ENCODE measurements at regions not wholly inside any gene's neighbourhood (a gene's known extent, or its start where the extent isn't known, plus 50 kb on each side); places are given as distances from the start of the nearest gene placed in this dataset.
A peak's percentile ranks its signal among the peaks of the same experiment; 100 is the strongest.

DNA sequence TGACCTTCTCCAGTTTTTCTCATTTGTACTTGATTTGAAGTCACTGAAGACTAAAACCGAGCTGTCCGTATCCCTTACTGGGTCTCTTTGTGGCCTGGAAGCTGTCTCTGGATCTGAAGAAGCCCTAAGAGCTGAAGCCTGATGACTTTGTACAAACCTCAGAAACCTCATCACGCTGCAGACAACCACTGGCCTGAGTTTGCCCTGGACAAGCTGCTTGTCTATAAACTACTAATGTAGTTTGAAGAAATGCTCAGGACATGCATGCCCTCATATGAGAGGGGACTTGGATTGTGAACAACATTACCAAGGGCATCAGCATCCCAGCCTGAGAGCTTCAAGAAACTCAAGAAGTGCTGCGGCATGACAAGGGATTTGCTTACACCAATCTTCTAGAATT, 79.3 kb upstream of the CBLN2 start:
- intact Hi-C loops (cut with micrococcal nuclease; ENCODE audit: unreplicated experiment) = no loop called here
- no peak overlapping the region for H2AFZ ChIP-seq
- no peaks in the 10 kb centered on the region for H3K4me1 ChIP-seq (replicated peaks; ENCODE audit: insufficient read depth)
- H3F3A ChIP-seq (ENCODE audit: insufficient read depth, low read depth) = no peaks in the 10 kb centered on the region
- BruUV-seq (replicated peaks) = no TSS peak
- H4K20me1 ChIP-seq (ENCODE audit: insufficient read depth) = no peaks in the 10 kb centered on the region
- no peak overlapping the region for H3K4me2 ChIP-seq
- no peaks in the 10 kb centered on the region for H3K9me3 ChIP-seq (ENCODE audit: insufficient read depth, low read depth)
- H3K36me3 ChIP-seq (ENCODE audit: low read depth) = no peaks in the 10 kb centered on the region
- H3K27ac ChIP-seq = no peak overlapping the region
- no peaks in the 10 kb centered on the region for H3K27me3 ChIP-seq (ENCODE audit: insufficient read depth, low read depth)
- ChIA-PET CTCF (no interaction called here), POLR2A (ENCODE audit: unreplicated experiment) (no interaction called here)
- no peaks in the 10 kb centered on the region for H3K9me2 ChIP-seq (ENCODE audit: insufficient read depth)
- TF ChIP-seq, protein P1, sequence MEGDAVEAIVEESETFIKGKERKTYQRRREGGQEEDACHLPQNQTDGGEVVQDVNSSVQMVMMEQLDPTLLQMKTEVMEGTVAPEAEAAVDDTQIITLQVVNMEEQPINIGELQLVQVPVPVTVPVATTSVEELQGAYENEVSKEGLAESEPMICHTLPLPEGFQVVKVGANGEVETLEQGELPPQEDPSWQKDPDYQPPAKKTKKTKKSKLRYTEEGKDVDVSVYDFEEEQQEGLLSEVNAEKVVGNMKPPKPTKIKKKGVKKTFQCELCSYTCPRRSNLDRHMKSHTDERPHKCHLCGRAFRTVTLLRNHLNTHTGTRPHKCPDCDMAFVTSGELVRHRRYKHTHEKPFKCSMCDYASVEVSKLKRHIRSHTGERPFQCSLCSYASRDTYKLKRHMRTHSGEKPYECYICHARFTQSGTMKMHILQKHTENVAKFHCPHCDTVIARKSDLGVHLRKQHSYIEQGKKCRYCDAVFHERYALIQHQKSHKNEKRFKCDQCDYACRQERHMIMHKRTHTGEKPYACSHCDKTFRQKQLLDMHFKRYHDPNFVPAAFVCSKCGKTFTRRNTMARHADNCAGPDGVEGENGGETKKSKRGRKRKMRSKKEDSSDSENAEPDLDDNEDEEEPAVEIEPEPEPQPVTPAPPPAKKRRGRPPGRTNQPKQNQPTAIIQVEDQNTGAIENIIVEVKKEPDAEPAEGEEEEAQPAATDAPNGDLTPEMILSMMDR (conservative IDR thresholded peaks at IDR 0.05) = no peak
- TF ChIP-seq EZH2 (IDR thresholded peaks at IDR 0.05; ENCODE audit: low read depth) = no peak
- no peaks in the 10 kb centered on the region for H3K79me2 ChIP-seq (ENCODE audit: low read depth)
- DNase-seq = no peak
- H3K4me3 ChIP-seq = no peak overlapping the region

DNA sequence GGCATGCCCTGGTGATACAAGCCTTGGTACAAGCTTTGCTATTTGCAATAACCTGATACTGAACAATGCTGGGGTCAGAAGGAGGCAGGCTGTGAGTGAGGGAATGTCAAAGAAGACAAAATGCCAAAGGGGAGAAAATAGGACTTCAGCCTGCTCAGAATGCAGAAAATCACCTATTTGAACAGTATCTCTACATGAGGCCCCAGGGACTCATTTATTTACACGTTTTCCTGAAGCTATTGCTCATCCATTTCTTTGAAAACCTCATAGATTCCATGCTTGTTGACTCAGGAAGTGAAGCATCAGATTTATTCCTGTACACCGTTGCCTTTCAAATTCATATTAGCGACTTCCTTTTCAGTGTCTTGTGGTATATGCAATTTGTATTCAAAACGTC, 69.4 kb upstream of the CBLN2 start:
- Histone ChIP-seq H3K79me2 (ENCODE audit: low read depth) (no peaks in the 10 kb centered on the region), H3K4me3 (no peak overlapping the region), H3K4me2 (no peak overlapping the region), H3K36me3 (ENCODE audit: low read depth) (no peaks in the 10 kb centered on the region), H3K27ac (no peak overlapping the region), H3F3A (ENCODE audit: insufficient read depth, low read depth) (no peaks in the 10 kb centered on the region), H3K9me2 (ENCODE audit: insufficient read depth) (no peaks in the 10 kb centered on the region), H3K9me3 (ENCODE audit: insufficient read depth, low read depth) (no peaks in the 10 kb centered on the region), H4K20me1 (ENCODE audit: insufficient read depth) (no peaks in the 10 kb centered on the region), H3K4me1 (replicated peaks; ENCODE audit: insufficient read depth) (no peaks in the 10 kb centered on the region), H2AFZ (peak overlapping the region; percentile 49; the same call in 1 of the 2 replicates), H3K27me3 (ENCODE audit: insufficient read depth, low read depth) (no peaks in the 10 kb centered on the region)
- DNase-seq = no peak
- no peak for TF ChIP-seq EZH2 (IDR thresholded peaks at IDR 0.05; ENCODE audit: low read depth)
- TF ChIP-seq, protein P1 (conservative IDR thresholded peaks at IDR 0.05) = no peak
- no TSS peak for BruUV-seq (replicated peaks)
- CTCF ChIA-PET = no interaction called here
- intact Hi-C loops (cut with micrococcal nuclease; ENCODE audit: unreplicated experiment) = no loop called here
- POLR2A ChIA-PET (ENCODE audit: unreplicated experiment) = no interaction called here

DNA sequence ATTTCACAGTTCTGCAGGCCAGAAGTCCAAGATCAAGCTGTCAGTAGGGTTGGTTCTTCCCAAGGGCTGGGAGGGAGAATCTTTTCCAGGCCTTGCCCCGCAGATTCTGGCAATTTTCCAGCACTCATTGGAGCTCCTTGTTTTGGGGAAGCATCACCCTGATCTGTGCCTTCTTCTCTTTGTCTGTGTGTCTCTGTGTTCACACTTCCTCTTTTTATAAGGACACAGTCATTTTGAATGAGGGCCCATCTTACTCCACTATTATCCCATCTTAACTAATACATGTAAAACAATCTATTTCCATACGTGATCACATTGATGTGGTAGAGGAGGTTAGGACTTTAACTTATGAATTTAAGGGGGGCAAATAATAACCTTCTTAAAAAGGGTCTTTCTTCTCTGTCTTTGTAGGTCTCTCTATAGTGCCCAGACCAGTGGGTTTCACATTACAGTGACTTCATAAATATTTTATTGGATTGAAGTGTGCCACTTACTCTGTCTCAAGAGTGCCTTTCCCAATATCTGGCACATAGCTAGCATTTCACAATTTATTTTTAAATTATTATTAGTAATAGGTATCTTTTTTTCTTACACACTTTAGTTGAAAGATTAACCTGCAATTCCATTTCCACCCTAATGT, 68.9 kb upstream of the CBLN2 start:
- Histone ChIP-seq H3K27ac (no peak overlapping the region), H3K4me3 (no peak overlapping the region), H4K20me1 (ENCODE audit: insufficient read depth) (no peaks in the 10 kb centered on the region), H2AFZ (no peak overlapping the region), H3K9me2 (ENCODE audit: insufficient read depth) (no peaks in the 10 kb centered on the region), H3K36me3 (ENCODE audit: low read depth) (no peaks in the 10 kb centered on the region), H3K4me2 (no peak overlapping the region), H3F3A (ENCODE audit: insufficient read depth, low read depth) (no peaks in the 10 kb centered on the region), H3K4me1 (replicated peaks; ENCODE audit: insufficient read depth) (no peaks in the 10 kb centered on the region), H3K79me2 (ENCODE audit: low read depth) (no peaks in the 10 kb centered on the region), H3K27me3 (ENCODE audit: insufficient read depth, low read depth) (no peaks in the 10 kb centered on the region), H3K9me3 (ENCODE audit: insufficient read depth, low read depth) (no peaks in the 10 kb centered on the region)
- intact Hi-C loops (cut with micrococcal nuclease; ENCODE audit: unreplicated experiment) = no loop called here
- CTCF ChIA-PET = no interaction called here
- TF ChIP-seq, protein P1 (conservative IDR thresholded peaks at IDR 0.05) = no peak
- TF ChIP-seq EZH2 (IDR thresholded peaks at IDR 0.05; ENCODE audit: low read depth) = no peak
- BruUV-seq (replicated peaks) = no TSS peak
- DNase-seq = no peak
- POLR2A ChIA-PET (ENCODE audit: unreplicated experiment) = no interaction called here
